GM18909 (cell line): ENCODE measurements at regions not wholly inside any gene's neighbourhood (a gene's known extent, or its start where the extent isn't known, plus 50 kb on each side); places are given as distances from the start of the nearest gene placed in this dataset.

ENCODE experiments used
- ATAC-seq: cut with Tn5 transposase; IDR thresholded peaks from one replicate; pipeline ENCODE4 v1.9.1; 2021; ENCODE audit warnings: mild to moderate bottlenecking; ENCODE audit not compliant: unreplicated experiment, poor library complexity

- no peak for ATAC-seq
Measured at GRCh38 chr4:85244638-85245037, 230.3 kb upstream of the ARHGAP24 start.

- ATAC-seq = no peak
Measured at GRCh38 chr4:85246055-85246454, 228.9 kb upstream of the ARHGAP24 start.

DNA sequence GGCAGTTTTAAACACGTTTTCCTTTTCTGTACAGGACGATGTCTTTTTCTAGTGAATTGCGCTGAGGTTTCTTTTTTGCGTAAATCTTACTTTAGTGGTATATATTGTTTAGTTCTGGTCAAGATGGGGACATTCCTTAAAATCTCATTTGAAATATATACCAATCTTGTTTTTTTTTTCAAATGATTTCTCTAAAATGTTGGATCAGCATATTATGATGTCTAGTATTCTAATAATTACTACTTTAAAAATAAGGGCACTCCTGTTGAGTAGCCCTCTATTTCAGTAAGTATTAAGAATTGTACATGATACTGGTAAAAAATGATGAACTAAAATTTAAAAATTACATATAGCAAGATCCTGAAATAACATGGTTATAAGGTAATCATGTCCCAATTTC is 224.1 kb upstream of the ARHGAP24 start:
- ATAC-seq = no peak

DNA sequence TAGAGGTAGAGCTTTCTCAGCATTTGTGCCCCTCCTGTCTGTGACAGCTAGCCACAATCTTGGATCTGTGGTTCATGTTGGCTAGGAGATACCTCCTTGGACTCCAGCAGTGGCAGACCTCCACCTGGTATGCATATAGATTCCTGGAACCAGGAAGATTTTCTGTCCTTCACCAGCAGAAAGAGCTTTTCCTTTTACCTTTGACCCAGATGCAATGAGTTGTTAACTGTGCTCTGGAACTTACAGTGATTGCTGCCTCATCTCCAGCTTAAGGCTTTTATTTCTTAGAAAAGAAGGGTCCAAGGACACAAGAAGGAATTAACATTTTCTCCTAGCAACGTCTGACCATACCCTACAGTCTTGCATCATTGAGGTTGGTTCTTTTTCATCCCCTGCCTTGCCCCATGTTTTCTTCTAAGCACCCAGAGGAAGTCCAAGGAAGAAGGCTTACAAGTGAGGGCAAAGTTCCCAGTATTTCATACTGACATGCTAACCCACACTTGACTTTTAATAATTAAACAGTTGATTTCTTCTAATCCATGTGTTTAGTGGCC is 217.1 kb upstream of the ARHGAP24 start:
- no peak for ATAC-seq

DNA sequence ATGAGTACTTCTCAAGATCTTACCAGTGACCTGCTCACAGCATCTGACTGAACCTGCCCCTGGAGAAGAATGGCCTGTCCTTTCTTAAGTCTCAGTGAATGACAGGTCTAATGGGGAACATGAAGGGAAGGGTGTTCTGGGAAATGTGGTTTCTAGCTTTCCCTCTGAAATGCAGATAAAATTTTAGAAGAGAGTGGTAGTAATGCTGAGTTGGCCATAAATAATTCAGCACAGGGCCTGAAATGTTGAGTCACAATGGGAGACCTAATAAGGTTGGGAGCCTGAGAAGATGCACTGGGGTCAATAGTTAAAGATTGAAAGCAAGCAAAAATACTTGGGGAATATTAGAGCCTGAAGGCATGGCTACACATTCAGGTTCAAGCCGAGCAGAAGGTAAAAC is 214.9 kb upstream of the ARHGAP24 start:
- ATAC-seq = no peak

DNA sequence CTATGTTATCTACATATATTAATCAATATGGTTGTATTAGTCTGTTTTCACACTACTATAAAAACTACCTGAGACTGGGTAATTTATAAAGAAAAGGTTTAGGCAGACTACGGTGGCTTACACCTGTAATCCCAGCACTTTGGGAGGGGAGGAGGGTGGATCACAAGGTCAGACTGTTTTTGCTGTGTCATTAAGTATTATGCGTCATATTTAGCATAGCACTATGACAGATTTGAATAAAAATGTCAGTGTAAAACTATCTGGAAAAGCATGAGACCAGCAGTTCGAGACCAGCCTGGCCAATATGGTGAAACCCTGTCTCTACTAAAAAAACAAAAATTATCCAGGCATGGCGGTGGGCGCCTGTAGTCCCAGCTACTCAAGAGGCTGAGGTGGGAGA is 209.7 kb upstream of the ARHGAP24 start:
- no peak for ATAC-seq

GRCh38 chr4:85268188-85268587 is 206.8 kb upstream of the ARHGAP24 start:
- no peak for ATAC-seq

DNA sequence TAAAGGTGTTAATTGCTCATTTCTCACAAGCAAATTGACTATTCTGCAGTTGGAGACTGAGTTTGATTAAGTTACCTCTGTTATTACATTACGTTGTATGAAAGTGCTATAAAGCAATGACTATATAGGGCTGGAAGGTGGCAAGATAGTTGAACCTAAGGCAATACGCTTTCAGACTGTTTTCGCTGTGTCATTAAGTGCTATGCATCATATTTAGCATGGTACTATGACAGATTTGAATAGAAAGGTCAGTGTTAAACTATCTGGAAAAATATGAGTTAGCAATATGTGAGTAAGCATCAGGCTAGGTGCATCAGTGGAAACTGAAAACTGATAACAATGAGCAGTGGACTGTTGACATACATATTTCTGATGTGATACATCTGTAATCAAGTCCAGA is 206.0 kb upstream of the ARHGAP24 start:
- no peak for ATAC-seq

- no peak for ATAC-seq
Measured at GRCh38 chr4:85274955-85275354, 200.0 kb upstream of the ARHGAP24 start.

- no peak for ATAC-seq
Measured at GRCh38 chr4:85280963-85281362, 194.0 kb upstream of the ARHGAP24 start.

DNA sequence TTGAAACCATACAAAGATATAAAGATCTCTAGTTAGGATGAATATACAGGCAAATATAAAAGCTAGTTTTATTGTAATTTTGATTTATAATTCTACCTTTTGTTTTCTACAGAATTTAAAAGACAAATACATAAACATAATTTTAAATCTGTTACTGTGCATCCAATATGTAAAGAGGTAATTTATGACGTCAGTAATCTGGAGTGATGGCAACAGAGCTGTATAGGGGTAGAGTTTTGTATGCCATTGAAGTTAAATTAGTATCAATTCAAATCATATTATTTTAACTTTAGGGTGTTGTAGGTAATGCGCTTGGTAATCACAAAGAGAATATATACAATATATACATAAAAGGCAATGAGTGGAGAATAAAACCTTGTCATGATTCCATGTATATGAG is 183.7 kb upstream of the ARHGAP24 start:
- no peak for ATAC-seq

DNA sequence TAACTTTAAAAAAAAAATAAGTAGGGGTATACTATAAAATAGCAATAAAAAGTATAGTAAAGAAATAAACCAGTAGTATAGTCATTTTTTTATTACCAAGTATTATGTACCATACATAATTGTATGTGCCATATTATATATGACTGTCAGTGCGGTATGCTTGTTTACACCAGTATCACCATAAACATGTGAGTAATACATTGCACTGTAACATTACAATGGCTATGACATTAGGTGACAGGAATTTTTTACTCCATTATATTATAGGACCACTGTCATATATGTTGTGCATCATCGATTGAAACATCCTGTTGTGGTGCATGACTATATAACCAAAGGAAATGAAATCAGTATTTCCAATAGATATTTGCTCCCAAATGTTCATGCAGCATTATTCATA is 176.9 kb upstream of the ARHGAP24 start:
- no peak for ATAC-seq

- no peak for ATAC-seq
Measured at GRCh38 chr4:85302193-85302736, 172.7 kb upstream of the ARHGAP24 start.

DNA sequence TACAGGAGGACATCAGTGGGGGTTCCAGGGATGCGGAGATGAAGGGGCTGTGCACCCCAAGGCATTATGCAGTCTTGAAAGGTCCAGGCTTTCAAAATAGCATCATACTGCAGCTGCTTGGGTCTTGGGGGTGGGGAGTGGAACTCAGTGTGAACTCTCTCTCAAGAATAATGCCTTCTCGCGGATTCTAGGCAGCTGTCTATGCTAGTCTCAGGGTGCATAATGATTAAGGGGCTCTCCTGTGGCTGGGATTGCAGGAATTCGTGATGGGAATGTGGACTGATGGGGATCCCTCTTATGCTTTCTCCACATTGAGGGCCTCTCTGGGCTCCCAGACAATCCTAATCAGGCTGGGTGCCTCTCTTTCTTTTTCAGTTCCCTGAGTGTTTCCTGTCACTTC is 172.2 kb upstream of the ARHGAP24 start:
- no peak for ATAC-seq

DNA sequence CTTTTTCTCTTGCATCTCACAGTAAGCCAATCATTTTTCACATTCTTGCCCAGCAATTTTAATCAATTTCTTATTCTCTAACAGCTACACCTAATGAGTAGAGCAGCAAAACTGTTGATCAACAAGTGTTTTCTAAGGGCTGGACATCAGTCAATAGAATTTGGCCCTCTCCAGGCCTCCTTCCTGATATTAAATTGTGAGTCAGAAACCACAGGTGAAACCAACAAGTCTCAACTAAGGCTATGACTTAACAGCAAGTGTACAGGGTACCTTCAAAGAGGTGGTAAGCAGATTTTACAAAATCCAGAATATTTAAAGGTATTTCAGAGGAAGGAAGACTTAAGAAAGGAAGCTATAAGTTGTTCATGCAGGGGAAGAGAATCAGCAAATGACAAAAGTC is 156.5 kb upstream of the ARHGAP24 start:
- ATAC-seq = no peak

- ATAC-seq = no peak
Measured at GRCh38 chr4:85358831-85359230, 116.1 kb upstream of the ARHGAP24 start.

DNA sequence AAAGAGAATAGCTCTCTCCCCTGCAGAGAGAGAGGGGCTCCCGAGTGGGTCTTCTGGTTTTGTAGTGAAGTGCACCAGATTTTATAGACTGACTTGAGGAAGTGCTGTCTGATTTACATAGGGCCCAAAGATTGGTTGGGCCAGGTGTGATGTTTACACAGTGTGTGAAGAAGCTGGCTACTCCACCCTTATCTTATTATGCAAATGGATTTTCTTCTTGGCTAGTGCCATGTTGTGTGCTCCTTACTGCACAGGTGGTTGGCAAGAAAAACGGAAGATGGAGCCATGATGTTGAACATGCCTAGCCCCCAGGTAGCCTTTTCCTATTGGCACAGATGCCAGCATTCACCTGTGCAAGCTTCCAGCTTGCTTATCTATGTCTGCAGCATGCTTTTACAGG is 112.4 kb upstream of the ARHGAP24 start:
- no peak for ATAC-seq

GRCh38 chr4:85367815-85368214 is 107.1 kb upstream of the ARHGAP24 start:
- ATAC-seq = no peak

- no peak for ATAC-seq
Measured at GRCh38 chr4:85368240-85368639, 106.7 kb upstream of the ARHGAP24 start.

DNA sequence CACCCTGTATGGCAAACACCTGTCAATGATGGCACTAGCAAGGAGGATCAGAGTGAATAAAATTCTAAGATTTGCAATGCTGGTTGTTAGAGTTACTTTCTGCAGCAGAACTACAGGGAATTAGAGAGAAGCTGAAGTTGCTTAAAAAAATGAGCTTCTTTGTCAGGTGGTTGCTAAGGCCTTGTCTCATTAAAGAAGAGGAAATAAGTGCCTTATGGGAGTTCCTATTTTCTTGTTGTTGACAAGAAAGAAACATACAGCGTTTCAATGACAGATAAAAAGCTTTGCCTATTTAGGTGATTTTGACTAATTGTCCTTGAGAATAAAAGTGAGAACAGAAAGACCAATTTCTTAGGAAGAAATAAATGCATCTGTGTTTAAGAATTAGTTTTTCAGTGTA is 106.0 kb upstream of the ARHGAP24 start:
- no peak for ATAC-seq

GRCh38 chr4:85369703-85370380 is 105.1 kb upstream of the ARHGAP24 start:
- peak; percentile 5 for ATAC-seq

DNA sequence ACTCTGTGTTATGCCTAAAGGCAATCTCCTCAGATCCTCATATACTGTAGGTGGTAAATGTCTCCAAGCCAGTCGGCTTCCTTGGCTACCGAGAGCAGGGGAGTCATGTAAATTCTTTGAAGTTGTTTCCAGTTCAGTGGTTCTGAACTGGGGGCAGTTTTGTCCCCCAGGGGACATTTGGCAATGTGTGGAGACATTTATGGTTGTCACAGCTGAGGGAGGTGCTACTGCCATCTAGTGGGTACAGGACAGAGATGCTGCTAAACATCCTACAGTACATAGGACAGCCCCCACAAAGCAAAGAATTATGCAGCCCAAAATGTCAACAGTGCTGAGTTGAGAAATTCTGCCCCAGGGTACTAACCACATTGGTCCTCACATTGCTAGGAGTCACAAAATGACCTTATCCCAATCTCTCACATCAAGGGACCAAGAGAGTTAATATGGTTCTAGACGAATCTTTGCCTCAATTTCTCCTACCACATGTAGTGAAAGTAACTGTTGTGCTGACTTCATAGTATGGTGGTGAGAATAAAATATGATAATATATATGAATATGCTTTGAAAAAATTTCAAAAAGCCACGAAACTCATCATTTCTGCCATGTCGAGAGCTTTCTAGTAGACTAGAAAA is 104.4 kb upstream of the ARHGAP24 start:
- peak; percentile 94 for ATAC-seq
